ENCODE measurements at regions not wholly inside any gene's neighbourhood (a gene's known extent, or its start where the extent isn't known, plus 50 kb on each side); places are given as distances from the start of the nearest gene placed in this dataset.

- Mint-ChIP-seq H3K27me3 (ENCODE audit: low read depth) (no peaks in the 10 kb centered on the region), H3K9me3 (no peaks in the 10 kb centered on the region), H3K4me3 (no peak overlapping the region), H3K36me3 (ENCODE audit: insufficient read depth in 1 of 3, low read depth in 3 of 3) (no peaks in the 10 kb centered on the region), H3K27ac (no peak overlapping the region), H3K4me1 (no peaks in the 10 kb centered on the region)
- H2AK5ac ChIP-seq (ENCODE audit: insufficient read length, low read length): no peak overlapping the region
- TF ChIP-seq CTCF (conservative IDR thresholded peaks at IDR 0.05): no peak
- no peaks in the 10 kb centered on the region for H3K4me1 ChIP-seq (ENCODE audit: insufficient read depth, low read length)
- DNase-seq: no peak
- no peak overlapping the region for H2BK12ac ChIP-seq (ENCODE audit: insufficient read length, low read depth, low read length)
- H3K23me2 ChIP-seq (ENCODE audit: insufficient read length, low read depth, low read length, poor library complexity, severe bottlenecking): no peaks in the 10 kb centered on the region
- H3K27ac ChIP-seq (ENCODE audit: insufficient read length, low read depth, low read length): no peak overlapping the region
- no peaks in the 10 kb centered on the region for H4K20me1 ChIP-seq (ENCODE audit: control insufficient read depth, insufficient read depth, insufficient read length)
- H3K27me3 ChIP-seq (ENCODE audit: insufficient read depth, low read length): no peaks in the 10 kb centered on the region
- no peak overlapping the region for H3K18ac ChIP-seq (ENCODE audit: insufficient read length, low read depth, low read length)
- H3K9ac ChIP-seq (ENCODE audit: extremely low read depth, insufficient read length, low read length): no peak overlapping the region
- no peak overlapping the region for H3K14ac ChIP-seq (ENCODE audit: insufficient read depth, low read length)
- no peak overlapping the region for H4K8ac ChIP-seq (replicated peaks; ENCODE audit: insufficient read length, low read depth, low read length)
- H3K4me2 ChIP-seq (ENCODE audit: insufficient read depth, insufficient read length, low read length): no peak overlapping the region
- no peak overlapping the region for H2BK15ac ChIP-seq (ENCODE audit: low read depth, low read length)
- H3K79me2 ChIP-seq (ENCODE audit: insufficient read depth, low read length): no peaks in the 10 kb centered on the region
- no peak overlapping the region for H3K23ac ChIP-seq (ENCODE audit: insufficient read length, low read depth, low read length)
- H2AFZ ChIP-seq (ENCODE audit: low read length): no peak overlapping the region
- no peak overlapping the region for H2BK20ac ChIP-seq (ENCODE audit: low read depth, low read length, poor library complexity, severe bottlenecking)
- no peak overlapping the region for H2BK5ac ChIP-seq (ENCODE audit: insufficient read length, low read length)
- H3K9me3 ChIP-seq (ENCODE audit: control insufficient read depth, low read depth, low read length): no peaks in the 10 kb centered on the region
- no peaks in the 10 kb centered on the region for H3K79me1 ChIP-seq (ENCODE audit: insufficient read depth, low read depth, low read length, poor library complexity, severe bottlenecking)
- WGBS (ENCODE audit: extremely low coverage, insufficient read length, low lambda C conversion rate): no CpG with 5 or more reads among the region's 2 CpGs
- no peak overlapping the region for H3T11ph ChIP-seq (ENCODE audit: low read length)
- H4K91ac ChIP-seq (ENCODE audit: insufficient read length, low read depth, low read length): no peak overlapping the region
- H2BK120ac ChIP-seq (ENCODE audit: low read depth, low read length, poor library complexity, severe bottlenecking): no peak overlapping the region
- H4K5ac ChIP-seq (ENCODE audit: insufficient read length, low read depth, low read length): no peak overlapping the region
- no peak overlapping the region for H3K4ac ChIP-seq (ENCODE audit: low read depth, low read length)
- H3K56ac ChIP-seq (ENCODE audit: insufficient read length, low read depth, low read length): no peak overlapping the region
Observed at GRCh38 chr2:165033402-165033801, 78.1 kb upstream of the SLC38A11 start.
